GM18519 (cell line): ENCODE measurements at regions not wholly inside any gene's neighbourhood (a gene's known extent, or its start where the extent isn't known, plus 50 kb on each side); places are given as distances from the start of the nearest gene placed in this dataset.
"Not testable (repeated sequence)": the region's sequence is repeated elsewhere in the genome, so short reads cannot be mapped to it uniquely, and the experiment has no call there.

Experiments used
- ATAC-seq: cut with Tn5 transposase; IDR thresholded peaks from one replicate; pipeline ENCODE4 v1.9.1; 2021; ENCODE audit warnings: mild to moderate bottlenecking, moderate library complexity; ENCODE audit not compliant: unreplicated experiment, low FRiP score

DNA sequence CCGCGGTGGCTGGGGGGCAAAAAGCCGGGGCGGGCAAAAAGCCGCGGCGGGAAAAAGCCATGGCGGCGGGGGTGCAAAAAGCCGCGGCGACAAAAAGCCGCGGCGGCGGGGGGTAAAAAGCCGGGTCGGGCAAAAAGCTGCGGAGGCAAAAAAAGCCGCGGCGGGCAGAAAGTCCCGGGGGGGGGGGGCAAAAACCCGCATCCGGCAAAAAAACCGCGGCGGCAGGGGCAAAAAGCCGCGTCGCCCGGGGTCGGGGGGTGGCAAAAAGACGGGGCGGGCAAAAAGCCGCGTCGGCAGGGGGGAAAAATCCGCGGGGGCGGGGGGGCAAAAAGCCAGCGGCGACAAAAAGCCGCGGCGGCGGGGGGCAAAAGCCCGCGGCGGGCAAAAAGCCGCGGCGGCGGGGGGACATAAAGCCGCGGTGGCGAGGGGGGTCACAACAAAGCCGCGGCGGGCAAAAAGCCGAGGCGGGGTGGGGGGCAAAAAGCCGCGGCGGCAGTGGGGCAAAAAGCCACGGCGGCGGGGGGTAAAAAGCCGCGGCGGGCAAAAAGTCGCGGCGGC, 1634.4 kb downstream of the RPIA start:
- not testable (repeated sequence) for ATAC-seq

DNA sequence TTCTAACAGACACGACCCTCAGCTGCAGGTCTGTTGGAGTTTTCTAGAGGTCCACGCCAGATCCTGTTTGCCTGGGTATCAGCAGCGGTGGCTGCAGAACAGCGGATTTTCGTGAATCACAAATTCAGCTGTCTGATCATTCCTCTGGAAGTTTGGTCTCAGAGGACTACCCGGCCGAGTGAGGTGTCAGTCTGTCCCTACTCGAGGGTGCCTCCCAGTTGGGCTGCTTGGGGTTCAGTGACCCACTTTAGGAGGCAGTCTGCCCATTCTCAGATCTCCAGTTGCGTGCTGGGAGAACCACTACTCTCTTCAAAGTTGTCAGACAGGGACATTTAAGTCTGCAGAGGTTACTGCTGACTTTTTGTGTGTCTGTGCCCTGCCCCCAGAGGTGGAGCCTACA, 1664.1 kb downstream of the RPIA start:
- not testable (repeated sequence) for ATAC-seq

- ATAC-seq = not testable (repeated sequence)
These were observed 1667.9 kb downstream of the RPIA start for GRCh38 chr2:90359344-90359743.

DNA sequence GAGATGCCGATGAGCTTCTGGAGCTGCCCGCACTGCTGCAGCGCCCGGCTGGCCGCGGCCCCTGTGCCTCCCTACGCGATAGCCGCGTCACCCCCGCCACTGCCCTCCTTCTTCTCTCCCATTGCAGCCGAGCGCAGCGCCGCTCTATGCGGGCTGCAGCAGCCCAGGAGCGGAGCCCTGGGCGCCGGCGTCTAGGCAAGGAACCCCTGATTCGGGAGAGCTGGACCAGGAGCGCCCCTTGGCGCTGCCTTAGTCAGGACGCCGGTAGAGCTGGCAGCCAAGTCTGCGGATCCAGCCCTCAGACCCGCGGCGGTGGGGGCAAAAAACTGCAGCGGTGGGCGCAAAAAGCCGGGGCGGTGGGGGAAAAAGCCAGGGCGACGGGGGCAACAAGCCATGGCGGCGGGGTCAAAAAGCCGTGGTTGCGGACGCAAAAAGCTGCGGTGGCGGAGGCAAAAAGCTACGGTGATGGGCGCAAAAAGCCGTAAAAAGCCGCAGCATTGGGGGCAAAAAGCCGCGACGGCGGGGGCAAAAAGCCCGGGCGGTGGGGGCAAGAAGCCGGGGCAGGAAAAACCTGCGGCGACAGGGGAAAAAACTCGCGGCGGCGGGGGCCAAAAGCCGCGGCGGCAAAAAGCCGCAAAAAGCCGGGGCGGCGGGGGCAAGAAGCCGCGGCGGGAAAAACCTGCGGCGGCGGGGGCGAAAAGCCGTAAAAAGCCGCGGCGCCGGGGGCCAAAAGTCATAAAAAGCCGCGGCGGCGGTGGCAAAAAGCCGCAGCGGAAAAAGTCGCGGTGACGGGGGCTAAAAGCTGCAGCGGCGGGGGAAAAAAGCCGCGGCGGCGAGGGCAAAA, 1668.6 kb downstream of the RPIA start:
- not testable (repeated sequence) for ATAC-seq

GRCh38 chr2:90360731-90361035, 1669.2 kb downstream of the RPIA start:
- not testable (repeated sequence) for ATAC-seq
